OCI-LY7 (cell line): ENCODE measurements at regions not wholly inside any gene's neighbourhood (a gene's known extent, or its start where the extent isn't known, plus 50 kb on each side); places are given as distances from the start of the nearest gene placed in this dataset.

Experiments
- CTCF ChIP-seq: fragments of 200-600 bp; sonication (generic); conservative IDR thresholded peaks from 2 replicates; pipeline ENCODE4 v1.5.1; 2014; ENCODE audit warnings: mild to moderate bottlenecking, antibody characterized with exemption, low read length, moderate library complexity, mixed read lengths
- EZH2phosphoT487 ChIP-seq: fragments of 200-600 bp; sonication (generic); IDR thresholded peaks from 2 replicates; pipeline ENCODE4 v1.6.1; 2018; ENCODE audit warnings: low read depth, borderline replicate concordance, mild to moderate bottlenecking, mixed run types, antibody characterized with exemption, low read length, moderate library complexity, mixed read lengths

- TF ChIP-seq CTCF (no peak), EZH2phosphoT487 (no peak)
Measured at GRCh38 chr14:105806568-105806967, 280.2 kb downstream of the TMEM121 start.
